Esophagus muscularis mucosa (tissue), 3 donors: ENCODE measurements at regions not wholly inside any gene's neighbourhood (a gene's known extent, or its start where the extent isn't known, plus 50 kb on each side); places are given as distances from the start of the nearest gene placed in this dataset.

Source experiments
- POLR2A ChIP-seq: fragments of 450-650 bp; IDR thresholded peaks from one replicate; pipeline ENCODE4 v1.6.1; 2017; ENCODE audit warnings: antibody characterized with exemption, moderate library complexity, mild to moderate bottlenecking, low read depth
- TF ChIP-seq, protein P1 (sequence below), 3 experiments: fragments of 200-600 bp in 2 of 3; fragments of 450-650 bp in 1 of 3; sonication (generic) in 2 of 3; IDR thresholded peaks; one replicate each; pipeline ENCODE4 v1.5.1; 2017 to 2019; ENCODE audit warnings: antibody characterized with exemption in 3 of 3, mild to moderate bottlenecking in 2 of 3, moderate library complexity in 1 of 3

DNA sequence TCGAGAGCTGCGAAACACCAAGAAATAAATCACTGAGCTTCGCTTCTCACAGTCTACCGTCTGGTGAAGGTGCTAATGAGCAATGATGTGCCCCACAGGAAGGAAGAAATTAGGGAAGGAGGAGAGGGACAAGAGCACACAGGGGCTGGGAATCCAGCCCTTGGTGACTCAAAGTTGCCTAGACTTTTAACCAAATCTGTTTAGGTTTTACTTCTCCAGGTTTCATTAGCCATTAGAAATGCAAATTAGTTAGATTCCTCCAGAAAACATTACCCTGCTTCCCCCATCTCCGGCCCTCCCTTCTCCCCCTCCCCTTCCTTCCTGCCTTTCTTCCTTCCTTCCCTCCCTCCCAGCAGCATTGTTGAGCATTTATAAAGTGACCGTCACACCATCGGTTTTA lies 59.3 kb upstream of the UBE2E1 start:
- no peak for TF ChIP-seq POLR2A
- TF ChIP-seq, protein P1, sequence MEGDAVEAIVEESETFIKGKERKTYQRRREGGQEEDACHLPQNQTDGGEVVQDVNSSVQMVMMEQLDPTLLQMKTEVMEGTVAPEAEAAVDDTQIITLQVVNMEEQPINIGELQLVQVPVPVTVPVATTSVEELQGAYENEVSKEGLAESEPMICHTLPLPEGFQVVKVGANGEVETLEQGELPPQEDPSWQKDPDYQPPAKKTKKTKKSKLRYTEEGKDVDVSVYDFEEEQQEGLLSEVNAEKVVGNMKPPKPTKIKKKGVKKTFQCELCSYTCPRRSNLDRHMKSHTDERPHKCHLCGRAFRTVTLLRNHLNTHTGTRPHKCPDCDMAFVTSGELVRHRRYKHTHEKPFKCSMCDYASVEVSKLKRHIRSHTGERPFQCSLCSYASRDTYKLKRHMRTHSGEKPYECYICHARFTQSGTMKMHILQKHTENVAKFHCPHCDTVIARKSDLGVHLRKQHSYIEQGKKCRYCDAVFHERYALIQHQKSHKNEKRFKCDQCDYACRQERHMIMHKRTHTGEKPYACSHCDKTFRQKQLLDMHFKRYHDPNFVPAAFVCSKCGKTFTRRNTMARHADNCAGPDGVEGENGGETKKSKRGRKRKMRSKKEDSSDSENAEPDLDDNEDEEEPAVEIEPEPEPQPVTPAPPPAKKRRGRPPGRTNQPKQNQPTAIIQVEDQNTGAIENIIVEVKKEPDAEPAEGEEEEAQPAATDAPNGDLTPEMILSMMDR (IDR thresholded peaks at IDR 0.05) = no peak
